PC-3 (cell line): ENCODE measurements at regions not wholly inside any gene's neighbourhood (a gene's known extent, or its start where the extent isn't known, plus 50 kb on each side); places are given as distances from the start of the nearest gene placed in this dataset.

Experiments used
- ATAC-seq: fragments of 200-7000 bp; cut with Tn5 transposase; 2 replicates; pipeline ENCODE4 v1.9.1; 2020; ENCODE audit warnings: mild to moderate bottlenecking, moderate library complexity
- BruUV-seq: library from RNA; stranded (reverse); fragments of 400-500 nt; replicated peaks from 2 replicates; lab custom pipeline; 2021; lab: Mats Ljungman, UMichigan
- CTCF ChIA-PET: fragments of 300-600 bp; sonication (Branson Sonifier 250); formaldehyde crosslinking; loops from one replicate; lab custom pipeline; 2022; ENCODE audit warnings: antibody characterized with exemption; lab: Charles Lee
- POLR2A ChIA-PET: fragments of 300-600 bp; sonication (Branson Sonifier 250); formaldehyde crosslinking; loops from one replicate; lab custom pipeline; 2022; ENCODE audit warnings: antibody characterized with exemption; ENCODE audit not compliant: unreplicated experiment; lab: Charles Lee
- DNase-seq: peaks from one replicate; pipeline ENCODE4 v3.0.0-alpha.2; 2015
- H2AFZ ChIP-seq: fragments of 300-600 bp; sonication (generic); 2 replicates; pipeline ENCODE4 v1.6.0; 2016; ENCODE audit warnings: antibody characterized with exemption, low read length
- H3F3A ChIP-seq: fragments of 300-600 bp; sonication (generic); one replicate; pipeline ENCODE4 v1.6.0; 2017; ENCODE audit warnings: antibody characterized with exemption, low read length, control low read depth, mild to moderate bottlenecking; ENCODE audit not compliant: unreplicated experiment
- H3K27ac ChIP-seq: fragments of 300-600 bp; sonication (generic); 2 replicates; pipeline ENCODE4 v1.5.1; 2016; ENCODE audit warnings: mild to moderate bottlenecking, low read length
- H3K27me3 ChIP-seq: fragments of 300-600 bp; sonication (generic); 2 replicates; pipeline ENCODE4 v1.6.1; 2016; ENCODE audit warnings: low read length, mixed read lengths
- H3K36me3 ChIP-seq: fragments of 300-600 bp; sonication (generic); 2 replicates; pipeline ENCODE4 v1.6.1; 2016; ENCODE audit warnings: low read depth, mixed run types, low read length, mixed read lengths
- H3K4me1 ChIP-seq: fragments of 300-600 bp; sonication (generic); 2 replicates; pipeline ENCODE4 v1.5.1; 2016; ENCODE audit warnings: low read length; ENCODE audit not compliant: insufficient read depth
- H3K4me2 ChIP-seq: fragments of 300-600 bp; sonication (generic); 2 replicates; pipeline ENCODE4 v1.6.0; 2016; ENCODE audit warnings: low read length
- H3K4me3 ChIP-seq: fragments of 300-600 bp; sonication (generic); 2 replicates; pipeline ENCODE4 v1.5.1; 2016; ENCODE audit warnings: mild to moderate bottlenecking, low read length, mixed read lengths
- H3K79me2 ChIP-seq: fragments of 300-600 bp; sonication (generic); 2 replicates; pipeline ENCODE4 v1.6.1; 2017; ENCODE audit warnings: low read length, mixed read lengths
- H3K9ac ChIP-seq: fragments of 300-600 bp; sonication (generic); 2 replicates; pipeline ENCODE4 v1.6.0; 2016; ENCODE audit warnings: mild to moderate bottlenecking, low read length
- H3K9me2 ChIP-seq: fragments of 300-600 bp; sonication (generic); replicated peaks from 2 replicates; pipeline ENCODE4 v1.6.1; 2016; ENCODE audit warnings: mixed run types, low read length, mixed read lengths
- H3K9me3 ChIP-seq: fragments of 300-600 bp; sonication (generic); 2 replicates; pipeline ENCODE4 v1.6.1; 2016; ENCODE audit warnings: low read length, mixed read lengths
- H4K20me1 ChIP-seq: fragments of 300-600 bp; sonication (generic); 2 replicates; pipeline ENCODE4 v1.6.1; 2016; ENCODE audit warnings: low read length, mixed read lengths
- CTCF ChIP-seq: fragments of 300-600 bp; sonication (generic); conservative IDR thresholded peaks from 2 replicates; pipeline ENCODE4 v1.5.1; 2017; ENCODE audit warnings: antibody characterized with exemption, low read depth, mild to moderate bottlenecking, low read length
- EZH2 ChIP-seq: fragments of 300-600 bp; sonication (generic); IDR thresholded peaks from one replicate; pipeline ENCODE4 v1.6.1; 2017; ENCODE audit warnings: antibody characterized with exemption, mild to moderate bottlenecking, low read length; ENCODE audit not compliant: unreplicated experiment
- EZH2phosphoT487 ChIP-seq: fragments of 300-600 bp; sonication (generic); IDR thresholded peaks from 2 replicates; pipeline ENCODE4 v1.6.1; 2018; ENCODE audit warnings: mild to moderate bottlenecking, antibody characterized with exemption, low read length, borderline replicate concordance
- intact Hi-C: fragments of 100-400 bp; cut with micrococcal nuclease; formaldehyde crosslinking; loops from 2 replicates; pipeline ENCODE4 v1.9.0; 2023

DNA sequence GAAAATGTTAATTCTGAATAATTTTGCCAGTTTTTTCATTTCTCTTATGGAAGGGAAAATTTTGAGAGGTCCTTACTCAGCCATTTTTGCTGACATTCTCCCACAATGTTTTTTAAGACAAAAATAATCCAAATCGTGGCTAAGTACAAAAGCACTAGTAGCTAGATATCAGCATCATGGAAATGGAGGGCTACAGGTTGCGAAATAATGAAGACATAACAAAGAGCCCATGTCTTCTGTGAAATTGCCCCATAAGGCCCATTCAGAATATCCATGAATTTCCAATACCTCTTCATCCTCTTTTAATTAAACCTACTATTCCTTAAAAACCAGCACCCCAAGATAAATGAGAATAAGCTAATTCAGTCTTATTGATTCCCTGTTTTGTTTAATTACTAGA lies 107.4 kb downstream of the HNRNPD start:
- no peak for TF ChIP-seq CTCF
- TF ChIP-seq EZH2 = no peak
- TF ChIP-seq EZH2phosphoT487 = no peak
- DNase-seq (no peak), ATAC-seq (no peak)
- intact Hi-C loops = loop anchor here (5.0 kb wide), 1 partner anchor 424 kb away; no protein-coding TSS in a partner anchor
- ChIA-PET CTCF (no interaction called here), POLR2A (no interaction called here)
- BruUV-seq = no TSS peak
- no peak overlapping the region for H3K4me3 ChIP-seq
- H3K9ac ChIP-seq = no peak overlapping the region
- H3F3A ChIP-seq = no peaks in the 10 kb centered on the region
- H4K20me1 ChIP-seq = no peaks in the 10 kb centered on the region
- H3K9me3 ChIP-seq = no peaks in the 10 kb centered on the region
- H3K27ac ChIP-seq = no peak overlapping the region
- no peaks in the 10 kb centered on the region for H3K36me3 ChIP-seq
- H3K79me2 ChIP-seq = no peaks in the 10 kb centered on the region
- no peaks in the 10 kb centered on the region for H3K4me1 ChIP-seq
- no peak overlapping the region for H2AFZ ChIP-seq
- no peaks in the 10 kb centered on the region for H3K9me2 ChIP-seq
- H3K4me2 ChIP-seq = no peak overlapping the region
- H3K27me3 ChIP-seq = no peaks in the 10 kb centered on the region

- no peaks in the 10 kb centered on the region for H3F3A ChIP-seq
- POLR2A ChIA-PET = no interaction called here
- CTCF ChIA-PET = no interaction called here
- intact Hi-C loops = no loop called here
- no peak for DNase-seq
- no peaks in the 10 kb centered on the region for H3K9me3 ChIP-seq
- no peak overlapping the region for H3K9ac ChIP-seq
- ATAC-seq = no peak
- TF ChIP-seq CTCF (no peak), EZH2 (no peak), EZH2phosphoT487 (no peak)
- no peak overlapping the region for H3K27ac ChIP-seq
- H3K79me2 ChIP-seq = no peaks in the 10 kb centered on the region
- H3K36me3 ChIP-seq = no peaks in the 10 kb centered on the region
- H3K4me3 ChIP-seq = no peak overlapping the region
- H3K27me3 ChIP-seq = peaks cover 2% of the 10 kb centered on the region; the same call in 1 of the 2 replicates
- no peaks in the 10 kb centered on the region for H4K20me1 ChIP-seq
- no TSS peak for BruUV-seq
- no peaks in the 10 kb centered on the region for H3K9me2 ChIP-seq
- no peak overlapping the region for H2AFZ ChIP-seq
- no peaks in the 10 kb centered on the region for H3K4me1 ChIP-seq
- no peak overlapping the region for H3K4me2 ChIP-seq
Measured at GRCh38 chr4:82261084-82261483, 112.7 kb downstream of the HNRNPD start.

- Histone ChIP-seq H4K20me1 (no peaks in the 10 kb centered on the region), H3K4me2 (no peak overlapping the region), H3K9me3 (no peaks in the 10 kb centered on the region), H2AFZ (no peak overlapping the region), H3K36me3 (no peaks in the 10 kb centered on the region), H3K79me2 (no peaks in the 10 kb centered on the region), H3K4me1 (no peaks in the 10 kb centered on the region), H3K9me2 (no peaks in the 10 kb centered on the region), H3K4me3 (no peak overlapping the region), H3K9ac (no peak overlapping the region), H3K27ac (no peak overlapping the region), H3F3A (no peaks in the 10 kb centered on the region), H3K27me3 (peaks cover 3% of the 10 kb centered on the region; the same call in 1 of the 2 replicates)
- intact Hi-C loops = no loop called here
- CTCF ChIA-PET = no interaction called here
- no peak for DNase-seq
- ATAC-seq = no peak
- POLR2A ChIA-PET = no interaction called here
- TF ChIP-seq EZH2phosphoT487 = no peak
- TF ChIP-seq CTCF = no peak
- no peak for TF ChIP-seq EZH2
- no TSS peak for BruUV-seq
Measured at GRCh38 chr4:82260632-82261031, 113.2 kb downstream of the HNRNPD start.
